ENCODE measurements at regions not wholly inside any gene's neighbourhood (a gene's known extent, or its start where the extent isn't known, plus 50 kb on each side); places are given as distances from the start of the nearest gene placed in this dataset.

- TF ChIP-seq CREB1 (IDR thresholded peaks at IDR 0.05; ENCODE audit: low read depth) (no peak), TEAD4 (IDR thresholded peaks at IDR 0.05) (no peak), CEBPB (IDR thresholded peaks at IDR 0.05) (no peak), MAX (IDR thresholded peaks at IDR 0.05) (no peak), FOXM1 (IDR thresholded peaks at IDR 0.05; ENCODE audit: borderline replicate concordance, low read depth) (no peak), EP300 (IDR thresholded peaks at IDR 0.05; ENCODE audit: borderline replicate concordance) (no peak), TCF12 (IDR thresholded peaks at IDR 0.05; ENCODE audit: low read depth) (no peak)
Observed at GRCh38 chr6:9360881-9361280, 925.5 kb upstream of the SLC35B3 start.

- TF ChIP-seq RAD21 (IDR thresholded peaks at IDR 0.05; ENCODE audit: low read depth) (no peak), CREB1 (IDR thresholded peaks at IDR 0.05; ENCODE audit: low read depth) (no peak), TAF1 (IDR thresholded peaks at IDR 0.05; ENCODE audit: low read depth) (no peak)
Observed at GRCh38 chr6:9347608-9348007, 912.3 kb upstream of the SLC35B3 start.

GRCh38 chr6:9346923-9347322 lies 911.6 kb upstream of the SLC35B3 start:
- no peak for TF ChIP-seq CEBPB (IDR thresholded peaks at IDR 0.05)
- no peak for TF ChIP-seq FOXM1 (IDR thresholded peaks at IDR 0.05; ENCODE audit: borderline replicate concordance, low read depth)
- TF ChIP-seq REST (IDR thresholded peaks at IDR 0.05; ENCODE audit: low read depth) = no peak
- no peak for TF ChIP-seq EGR1 (IDR thresholded peaks at IDR 0.05)
- no peak for TF ChIP-seq CREB1 (IDR thresholded peaks at IDR 0.05; ENCODE audit: low read depth)
- no peak for TF ChIP-seq NFIC (IDR thresholded peaks at IDR 0.05)

- TF ChIP-seq CEBPB (IDR thresholded peaks at IDR 0.05) = no peak
- no peak for TF ChIP-seq ZBTB7A (IDR thresholded peaks at IDR 0.05; ENCODE audit: low read depth)
- TF ChIP-seq YY1 (IDR thresholded peaks at IDR 0.05; ENCODE audit: low read depth) = no peak
- TF ChIP-seq REST (IDR thresholded peaks at IDR 0.05; ENCODE audit: low read depth) = no peak
- no peak for TF ChIP-seq EP300 (IDR thresholded peaks at IDR 0.05; ENCODE audit: borderline replicate concordance)
- no peak for TF ChIP-seq TAF1 (IDR thresholded peaks at IDR 0.05; ENCODE audit: low read depth)
- TF ChIP-seq TEAD4 (IDR thresholded peaks at IDR 0.05) = no peak
- no peak for TF ChIP-seq EGR1 (IDR thresholded peaks at IDR 0.05)
- TF ChIP-seq MAX (IDR thresholded peaks at IDR 0.05) = no peak
- TF ChIP-seq FOXM1 (IDR thresholded peaks at IDR 0.05; ENCODE audit: borderline replicate concordance, low read depth) = no peak
- TF ChIP-seq CREB1 (IDR thresholded peaks at IDR 0.05; ENCODE audit: low read depth) = no peak
- no peak for TF ChIP-seq RAD21 (IDR thresholded peaks at IDR 0.05; ENCODE audit: low read depth)
- no peak for TF ChIP-seq USF1 (IDR thresholded peaks at IDR 0.05)
- no peak for TF ChIP-seq NFIC (IDR thresholded peaks at IDR 0.05)
- no peak for TF ChIP-seq TCF12 (IDR thresholded peaks at IDR 0.05; ENCODE audit: low read depth)
Observed at GRCh38 chr6:9335431-9335830, 900.1 kb upstream of the SLC35B3 start.

- TF ChIP-seq TEAD4 (IDR thresholded peaks at IDR 0.05) (no peak), TAF1 (IDR thresholded peaks at IDR 0.05; ENCODE audit: low read depth) (no peak), ZBTB7A (IDR thresholded peaks at IDR 0.05; ENCODE audit: low read depth) (no peak), CREB1 (IDR thresholded peaks at IDR 0.05; ENCODE audit: low read depth) (no peak), CEBPB (IDR thresholded peaks at IDR 0.05) (no peak), USF1 (IDR thresholded peaks at IDR 0.05) (no peak), YY1 (IDR thresholded peaks at IDR 0.05; ENCODE audit: low read depth) (no peak), FOXM1 (IDR thresholded peaks at IDR 0.05; ENCODE audit: borderline replicate concordance, low read depth) (no peak), RAD21 (IDR thresholded peaks at IDR 0.05; ENCODE audit: low read depth) (no peak), REST (IDR thresholded peaks at IDR 0.05; ENCODE audit: low read depth) (no peak), NFIC (IDR thresholded peaks at IDR 0.05) (no peak), MAX (IDR thresholded peaks at IDR 0.05) (no peak), EGR1 (IDR thresholded peaks at IDR 0.05) (no peak), EP300 (IDR thresholded peaks at IDR 0.05; ENCODE audit: borderline replicate concordance) (no peak)
Observed at GRCh38 chr6:9334979-9335378, 899.6 kb upstream of the SLC35B3 start.

All from Ishikawa (cell line).